ENCODE measurements at regions not wholly inside any gene's neighbourhood (a gene's known extent, or its start where the extent isn't known, plus 50 kb on each side); places are given as distances from the start of the nearest gene placed in this dataset.

DNA sequence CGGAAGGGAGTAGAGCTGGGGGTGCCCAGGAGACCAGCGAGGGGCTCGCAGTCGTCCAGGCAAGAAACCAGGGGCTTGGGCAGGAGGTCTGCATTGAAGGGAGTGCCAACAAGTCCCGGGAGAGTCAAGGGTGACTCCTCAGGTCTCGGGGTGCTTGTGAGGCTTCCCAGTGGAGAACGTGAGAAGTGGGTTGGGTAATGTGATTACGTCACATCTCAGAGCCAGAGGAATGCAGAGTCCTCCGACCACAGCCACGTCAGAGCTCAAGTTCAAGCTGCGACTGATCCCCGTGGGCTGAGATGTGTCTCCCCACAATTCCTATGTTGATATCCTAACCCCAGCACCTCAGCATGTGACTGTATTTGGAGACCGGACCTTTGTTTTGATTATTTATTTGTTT is 89.7 kb upstream of the SHANK2 start:
- Histone ChIP-seq H3K27me3 (ENCODE audit: insufficient read depth, low read depth, low read length) (no peaks in the 10 kb centered on the region), H4K20me1 (ENCODE audit: insufficient read depth) (no peaks in the 10 kb centered on the region)

GRCh38 chr11:71341596-71341995 is 89.2 kb upstream of the SHANK2 start:
- TF ChIP-seq TAF1 (IDR thresholded peaks at IDR 0.05; ENCODE audit: low read depth) (no peak), SMC3 (conservative IDR thresholded peaks at IDR 0.05; ENCODE audit: poor library complexity) (no peak), CTCF (IDR thresholded peaks at IDR 0.05; ENCODE audit: poor library complexity, severe bottlenecking) (no peak), MXI1 (conservative IDR thresholded peaks at IDR 0.05; ENCODE audit: poor library complexity, severe bottlenecking) (no peak), EP300 (conservative IDR thresholded peaks at IDR 0.05; ENCODE audit: poor library complexity, severe bottlenecking) (no peak), POLR2AphosphoS5 (IDR thresholded peaks at IDR 0.05) (no peak), RAD21 (conservative IDR thresholded peaks at IDR 0.05) (no peak), EZH2 (IDR thresholded peaks at IDR 0.05; ENCODE audit: borderline replicate concordance, insufficient read depth, low read length, poor library complexity, severe bottlenecking) (no peak)
- TF ChIP-seq, protein P1, sequence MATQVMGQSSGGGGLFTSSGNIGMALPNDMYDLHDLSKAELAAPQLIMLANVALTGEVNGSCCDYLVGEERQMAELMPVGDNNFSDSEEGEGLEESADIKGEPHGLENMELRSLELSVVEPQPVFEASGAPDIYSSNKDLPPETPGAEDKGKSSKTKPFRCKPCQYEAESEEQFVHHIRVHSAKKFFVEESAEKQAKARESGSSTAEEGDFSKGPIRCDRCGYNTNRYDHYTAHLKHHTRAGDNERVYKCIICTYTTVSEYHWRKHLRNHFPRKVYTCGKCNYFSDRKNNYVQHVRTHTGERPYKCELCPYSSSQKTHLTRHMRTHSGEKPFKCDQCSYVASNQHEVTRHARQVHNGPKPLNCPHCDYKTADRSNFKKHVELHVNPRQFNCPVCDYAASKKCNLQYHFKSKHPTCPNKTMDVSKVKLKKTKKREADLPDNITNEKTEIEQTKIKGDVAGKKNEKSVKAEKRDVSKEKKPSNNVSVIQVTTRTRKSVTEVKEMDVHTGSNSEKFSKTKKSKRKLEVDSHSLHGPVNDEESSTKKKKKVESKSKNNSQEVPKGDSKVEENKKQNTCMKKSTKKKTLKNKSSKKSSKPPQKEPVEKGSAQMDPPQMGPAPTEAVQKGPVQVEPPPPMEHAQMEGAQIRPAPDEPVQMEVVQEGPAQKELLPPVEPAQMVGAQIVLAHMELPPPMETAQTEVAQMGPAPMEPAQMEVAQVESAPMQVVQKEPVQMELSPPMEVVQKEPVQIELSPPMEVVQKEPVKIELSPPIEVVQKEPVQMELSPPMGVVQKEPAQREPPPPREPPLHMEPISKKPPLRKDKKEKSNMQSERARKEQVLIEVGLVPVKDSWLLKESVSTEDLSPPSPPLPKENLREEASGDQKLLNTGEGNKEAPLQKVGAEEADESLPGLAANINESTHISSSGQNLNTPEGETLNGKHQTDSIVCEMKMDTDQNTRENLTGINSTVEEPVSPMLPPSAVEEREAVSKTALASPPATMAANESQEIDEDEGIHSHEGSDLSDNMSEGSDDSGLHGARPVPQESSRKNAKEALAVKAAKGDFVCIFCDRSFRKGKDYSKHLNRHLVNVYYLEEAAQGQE (IDR thresholded peaks at IDR 0.05; ENCODE audit: borderline replicate concordance): no peak
- Histone ChIP-seq H3F3A (ENCODE audit: insufficient read depth, low read length, poor library complexity, severe bottlenecking) (no peaks in the 10 kb centered on the region), H3K27me3 (ENCODE audit: insufficient read depth, low read depth, low read length) (no peaks in the 10 kb centered on the region)

More for the DNA sequence above, 89.7 kb upstream of the SHANK2 start:
- Histone ChIP-seq H3K9me2 (ENCODE audit: insufficient read depth, low read length) (no peaks in the 10 kb centered on the region), H3K9me3 (ENCODE audit: low read length) (no peaks in the 10 kb centered on the region), H3K27ac (ENCODE audit: low read length) (no peak overlapping the region), H3K4me2 (ENCODE audit: low read length) (no peak overlapping the region), H3K9ac (ENCODE audit: low read length) (no peak overlapping the region), H2AFZ (ENCODE audit: low read depth, low read length) (no peak overlapping the region), H3F3A (ENCODE audit: insufficient read depth, low read length, poor library complexity, severe bottlenecking) (no peaks in the 10 kb centered on the region), H3K79me2 (replicated peaks; ENCODE audit: insufficient read depth, low read length) (no peaks in the 10 kb centered on the region), H3K36me3 (ENCODE audit: insufficient read depth, low read length) (no peaks in the 10 kb centered on the region), H3K4me3 (ENCODE audit: low read length) (no peak overlapping the region)
- TF ChIP-seq EZH2 (IDR thresholded peaks at IDR 0.05; ENCODE audit: borderline replicate concordance, insufficient read depth, low read length, poor library complexity, severe bottlenecking): no peak
- TF ChIP-seq MXI1 (conservative IDR thresholded peaks at IDR 0.05; ENCODE audit: poor library complexity, severe bottlenecking): no peak
- TF ChIP-seq EP300 (conservative IDR thresholded peaks at IDR 0.05; ENCODE audit: poor library complexity, severe bottlenecking): no peak
- no peak for TF ChIP-seq RAD21 (conservative IDR thresholded peaks at IDR 0.05)
- TF ChIP-seq POLR2AphosphoS5 (IDR thresholded peaks at IDR 0.05): no peak
- TF ChIP-seq, protein P1 (IDR thresholded peaks at IDR 0.05; ENCODE audit: borderline replicate concordance): no peak
- TF ChIP-seq CTCF (IDR thresholded peaks at IDR 0.05; ENCODE audit: poor library complexity, severe bottlenecking): no peak
- TF ChIP-seq SMC3 (conservative IDR thresholded peaks at IDR 0.05; ENCODE audit: poor library complexity): no peak
- TF ChIP-seq TAF1 (IDR thresholded peaks at IDR 0.05; ENCODE audit: low read depth): no peak

More at GRCh38 chr11:71341596-71341995, 89.2 kb upstream of the SHANK2 start:
- H2AFZ ChIP-seq (ENCODE audit: low read depth, low read length): no peak overlapping the region
- no peaks in the 10 kb centered on the region for H3K9me2 ChIP-seq (ENCODE audit: insufficient read depth, low read length)
- no peaks in the 10 kb centered on the region for H4K20me1 ChIP-seq (ENCODE audit: insufficient read depth)
- H3K36me3 ChIP-seq (ENCODE audit: insufficient read depth, low read length): no peaks in the 10 kb centered on the region
- H3K27ac ChIP-seq (ENCODE audit: low read length): no peak overlapping the region
- no peaks in the 10 kb centered on the region for H3K79me2 ChIP-seq (replicated peaks; ENCODE audit: insufficient read depth, low read length)
- H3K9ac ChIP-seq (ENCODE audit: low read length): no peak overlapping the region
- H3K4me2 ChIP-seq (ENCODE audit: low read length): no peak overlapping the region
- no peak overlapping the region for H3K4me3 ChIP-seq (ENCODE audit: low read length)
- no peaks in the 10 kb centered on the region for H3K9me3 ChIP-seq (ENCODE audit: low read length)
